HEK293 (cell line): ENCODE measurements at regions not wholly inside any gene's neighbourhood (a gene's known extent, or its start where the extent isn't known, plus 50 kb on each side); places are given as distances from the start of the nearest gene placed in this dataset.

ENCODE experiments used
- CTCF ChIA-PET: fragments of 350-600 bp; formaldehyde crosslinking; extraction: SDS; loops from one replicate; lab custom pipeline; 2021; ENCODE audit warnings: antibody characterized with exemption; lab: Yijun Ruan, JAX
- POLR2A ChIA-PET: fragments of 300-600 bp; formaldehyde crosslinking; extraction: SDS; loops from one replicate; lab custom pipeline; 2020; ENCODE audit warnings: antibody characterized with exemption, inconsistent platforms; lab: Yijun Ruan, JAX
- H3K27ac ChIP-seq: fragments of 200-500 bp; sonication (Bioruptor generic); 2 replicates; pipeline ENCODE4 v1.5.1; 2014; ENCODE audit warnings: low read depth, low read length, control low read depth, inconsistent platforms; ENCODE audit errors: extremely low read depth
- H3K36me3 ChIP-seq, 2 experiments: fragments of 200-500 bp in 1 of 2; sonication (Bioruptor generic) in 1 of 2; 1 replicate in 1 of 2; 2 replicates in 1 of 2; pipeline ENCODE4 v1.5.1; 2014 to 2017; ENCODE audit warnings: inconsistent platforms in 2 of 2, low read length in 2 of 2; ENCODE audit not compliant: control insufficient read depth in 2 of 2, insufficient read depth in 1 of 2
- H3K4me1 ChIP-seq: fragments of 200-500 bp; sonication (Bioruptor generic); 2 replicates; pipeline ENCODE4 v1.5.1; 2014; ENCODE audit warnings: mild to moderate bottlenecking, low read length, inconsistent platforms; ENCODE audit not compliant: control insufficient read depth, insufficient read depth
- H3K4me3 ChIP-seq: 2 replicates; pipeline ENCODE4 v1.5.1; 2011; ENCODE audit warnings: low read depth, mild to moderate bottlenecking, control low read depth, low read length, moderate library complexity
- H3K9me3 ChIP-seq: fragments of 200-500 bp; sonication (Bioruptor generic); 2 replicates; pipeline ENCODE4 v1.5.1; 2014; ENCODE audit warnings: low read depth, low read length, inconsistent platforms; ENCODE audit not compliant: control insufficient read depth, insufficient read depth
- ATF2 ChIP-seq: fragments of 450-650 bp; formaldehyde crosslinking; IDR thresholded peaks from 2 replicates; pipeline ENCODE4 v1.5.1; 2016; ENCODE audit warnings: missing biosample characterization, missing genetic modification characterization, low read depth
- FEZF1 ChIP-seq: fragments of 450-650 bp; formaldehyde crosslinking; IDR thresholded peaks from 2 replicates; pipeline ENCODE4 v1.5.1; 2016; ENCODE audit warnings: missing biosample characterization, missing genetic modification characterization
- HOXC10 ChIP-seq: sonication (generic); formaldehyde crosslinking; IDR thresholded peaks from 2 replicates; pipeline ENCODE4 v1.8.1; 2023; ENCODE audit warnings: mild to moderate bottlenecking, missing genetic modification reagents
- OSR2 ChIP-seq: fragments of 450-650 bp; formaldehyde crosslinking; IDR thresholded peaks from 2 replicates; pipeline ENCODE4 v1.5.1; 2016; ENCODE audit warnings: missing biosample characterization, missing genetic modification characterization
- PBX3 ChIP-seq: sonication (generic); formaldehyde crosslinking; IDR thresholded peaks from 2 replicates; pipeline ENCODE4 v1.8.1; 2022; ENCODE audit warnings: mild to moderate bottlenecking, moderate library complexity, missing genetic modification reagents
- PRDM10 ChIP-seq: fragments of 450-650 bp; formaldehyde crosslinking; IDR thresholded peaks from 2 replicates; pipeline ENCODE4 v1.5.1; 2016; ENCODE audit warnings: missing biosample characterization, missing genetic modification characterization
- RBAK ChIP-seq: fragments of 450-650 bp; formaldehyde crosslinking; IDR thresholded peaks from 2 replicates; pipeline ENCODE4 v1.5.1; 2016; ENCODE audit warnings: missing biosample characterization, missing genetic modification characterization
- SALL2 ChIP-seq: fragments of 450-650 bp; formaldehyde crosslinking; IDR thresholded peaks from 2 replicates; pipeline ENCODE4 v1.5.0; 2017; ENCODE audit warnings: missing biosample characterization, mild to moderate bottlenecking, missing genetic modification characterization, borderline replicate concordance
- ZNF112 ChIP-seq: fragments of 450-650 bp; formaldehyde crosslinking; IDR thresholded peaks from 2 replicates; pipeline ENCODE4 v1.5.0; 2017; ENCODE audit warnings: missing biosample characterization, missing genetic modification characterization
- ZNF121 ChIP-seq: fragments of 450-650 bp; formaldehyde crosslinking; IDR thresholded peaks from 2 replicates; pipeline ENCODE4 v1.5.1; 2016; ENCODE audit warnings: missing biosample characterization, missing genetic modification characterization
- ZNF266 ChIP-seq: fragments of 450-650 bp; formaldehyde crosslinking; IDR thresholded peaks from 2 replicates; pipeline ENCODE4 v1.5.1; 2016; ENCODE audit warnings: missing biosample characterization, missing genetic modification characterization, low read depth
- ZNF274 ChIP-seq, 2 experiments: fragments of 200-500 bp in 1 of 2; fragments of 450-650 bp in 1 of 2; sonication (Bioruptor generic) in 1 of 2; formaldehyde crosslinking in 1 of 2; IDR thresholded peaks; 2 replicates each; pipeline versions ENCODE4 v1.5.1 to v1.6.1; 2014 to 2016; ENCODE audit warnings: borderline replicate concordance in 1 of 2, inconsistent platforms in 1 of 2, low read length in 1 of 2, missing biosample characterization in 1 of 2, missing genetic modification characterization in 1 of 2
- ZNF391 ChIP-seq: fragments of 450-650 bp; formaldehyde crosslinking; IDR thresholded peaks from 2 replicates; pipeline ENCODE4 v1.5.1; 2016; ENCODE audit warnings: low read depth, missing biosample characterization, missing genetic modification characterization, borderline replicate concordance
- ZNF416 ChIP-seq: fragments of 450-650 bp; formaldehyde crosslinking; IDR thresholded peaks from 2 replicates; pipeline ENCODE4 v1.5.1; 2016; ENCODE audit warnings: missing biosample characterization, missing genetic modification characterization
- ZNF488 ChIP-seq: fragments of 450-650 bp; formaldehyde crosslinking; IDR thresholded peaks from 2 replicates; pipeline ENCODE4 v1.5.1; 2016; ENCODE audit warnings: missing biosample characterization, missing genetic modification characterization
- ZNF544 ChIP-seq: fragments of 450-650 bp; formaldehyde crosslinking; IDR thresholded peaks from 2 replicates; pipeline ENCODE4 v1.5.0; 2017; ENCODE audit warnings: missing biosample characterization, missing genetic modification characterization
- ZNF585B ChIP-seq: fragments of 450-650 bp; formaldehyde crosslinking; IDR thresholded peaks from 2 replicates; pipeline ENCODE4 v1.5.1; 2016; ENCODE audit warnings: missing biosample characterization, missing genetic modification characterization
- ZNF660 ChIP-seq: fragments of 450-650 bp; IDR thresholded peaks from 2 replicates; pipeline ENCODE4 v1.5.1; 2018; ENCODE audit warnings: missing biosample characterization, mild to moderate bottlenecking, missing genetic modification characterization
- ZNF837 ChIP-seq: fragments of 450-650 bp; formaldehyde crosslinking; IDR thresholded peaks from 2 replicates; pipeline ENCODE4 v1.5.1; 2016; ENCODE audit warnings: missing biosample characterization, missing genetic modification characterization

- no peak for TF ChIP-seq OSR2 (tag by site-specific recombination)
Measured at GRCh38 chr7:125934955-125935354, 1005.3 kb upstream of the POT1 start (continued).

GRCh38 chr7:125934539-125934938, 1004.9 kb upstream of the POT1 start:
- no peak for TF ChIP-seq ZNF416 (tag by site-specific recombination)
- TF ChIP-seq ZNF266 (tag by site-specific recombination) = no peak
- no peak for TF ChIP-seq SALL2 (tag by site-specific recombination)
- no peak for TF ChIP-seq ATF2
- no peak for TF ChIP-seq ZNF660 (tag by site-specific recombination)
- no peak for TF ChIP-seq ZNF112 (tag by site-specific recombination)
- no peak for TF ChIP-seq ZNF585B (tag by site-specific recombination)
- no peak for TF ChIP-seq PBX3 (CRISPR knock-in tag)
- no peak for TF ChIP-seq ZNF391 (tag by site-specific recombination)
- Histone ChIP-seq H3K27ac (no peak overlapping the region), H3K4me3 (no peak overlapping the region), H3K4me1 (no peaks in the 10 kb centered on the region), H3K36me3 (no peaks in the 10 kb centered on the region), H3K9me3 (no peaks in the 10 kb centered on the region)
- ChIA-PET POLR2A (no interaction called here), CTCF (no interaction called here)

GRCh38 chr7:125930848-125931247, 1001.2 kb upstream of the POT1 start:
- POLR2A ChIA-PET = no interaction called here
- TF ChIP-seq HOXC10 (CRISPR knock-in tag) = no peak
- TF ChIP-seq FEZF1 (tag by site-specific recombination) = no peak
- TF ChIP-seq RBAK (tag by site-specific recombination) = no peak
- TF ChIP-seq ZNF274 (IDR thresholded peaks at IDR 0.05; ENCODE audit: low read length) = no peak
- TF ChIP-seq ZNF274 (tag by site-specific recombination; IDR thresholded peaks at IDR 0.05; ENCODE audit: borderline replicate concordance) = no peak
- no peak for TF ChIP-seq ZNF121
- no peak for TF ChIP-seq ZNF837 (tag by site-specific recombination)
- no peak for TF ChIP-seq ZNF544 (tag by site-specific recombination)
- TF ChIP-seq ZNF488 (tag by site-specific recombination) = no peak
- TF ChIP-seq PRDM10 (tag by site-specific recombination) = no peak
- TF ChIP-seq, all 188 proteins: peak for 0
- H3K27ac ChIP-seq = no peak overlapping the region
- no peaks in the 10 kb centered on the region for H3K9me3 ChIP-seq
- no peaks in the 10 kb centered on the region for H3K36me3 ChIP-seq
- CTCF ChIA-PET = no interaction called here
- no peak overlapping the region for H3K4me3 ChIP-seq
- H3K4me1 ChIP-seq = peaks cover 2% of the 10 kb centered on the region; the same call in 1 of the 2 replicates
